ENCODE measurements at regions not wholly inside any gene's neighbourhood (a gene's known extent, or its start where the extent isn't known, plus 50 kb on each side); places are given as distances from the start of the nearest gene placed in this dataset.

GRCh38 chr7:15086131-15086611, 183.6 kb upstream of the DGKB start (continued):
- TF ChIP-seq SKIL (CRISPR knock-in tag; IDR thresholded peaks at IDR 0.05; ENCODE audit: borderline replicate concordance) (no peak), ZNF124 (CRISPR knock-in tag; IDR thresholded peaks at IDR 0.05) (no peak), ELF3 (CRISPR knock-in tag; IDR thresholded peaks at IDR 0.05) (no peak)

GRCh38 chr7:15085366-15085765, 182.8 kb upstream of the DGKB start:
- CTCF ChIA-PET (ENCODE audit: low intra/inter-chr PET ratio, low total read pairs): no interaction called here
- H3K36me3 ChIP-seq (replicated peaks in 1 of 2; ENCODE audit: control insufficient read depth in 1 of 2, insufficient read depth in 2 of 2, low read length in 2 of 2): no peaks in the 10 kb centered on the region
- H3K9me3 ChIP-seq (ENCODE audit: low read length): no peaks in the 10 kb centered on the region
- H3K4me2 ChIP-seq (ENCODE audit: low read depth, low read length): no peak overlapping the region
- no peaks in the 10 kb centered on the region for H3K79me2 ChIP-seq (ENCODE audit: insufficient read depth, low read length)
- H3K9ac ChIP-seq (ENCODE audit: insufficient read depth, low read depth, low read length): no peak overlapping the region
- POLR2A ChIA-PET: no interaction called here
- no peaks in the 10 kb centered on the region for H4K20me1 ChIP-seq (ENCODE audit: insufficient read depth, low read length)
- in situ Hi-C loops (cut with HindIII; ENCODE audit: extremely low pct_ligation_motif_present, low pct_unique_long_range_greater_than_20kb): no loop called here
- no peak overlapping the region for H3K27ac ChIP-seq (ENCODE audit: extremely low read length, insufficient read depth, low read length)
- no peak overlapping the region for H3K4me3 ChIP-seq (replicated peaks in 1 of 3; ENCODE audit: insufficient read depth in 1 of 3, low read depth in 2 of 3, low read length in 3 of 3)
- DNase-seq (ENCODE audit: low spot score) (no peak), ATAC-seq (no peak), FAIRE-seq (no peak)
- H2AFZ ChIP-seq (ENCODE audit: low read length): no peak overlapping the region
- TF ChIP-seq SIX1 (CRISPR knock-in tag; IDR thresholded peaks at IDR 0.05; ENCODE audit: borderline replicate concordance): no peak
- no peak for TF ChIP-seq TIGD3 (CRISPR knock-in tag; IDR thresholded peaks at IDR 0.05; ENCODE audit: borderline replicate concordance)
- TF ChIP-seq FOXJ3 (CRISPR knock-in tag; IDR thresholded peaks at IDR 0.05; ENCODE audit: borderline replicate concordance): no peak
- TF ChIP-seq MED13 (CRISPR knock-in tag; IDR thresholded peaks at IDR 0.05): no peak
- no peak for TF ChIP-seq EEA1 (CRISPR knock-in tag; IDR thresholded peaks at IDR 0.05; ENCODE audit: borderline replicate concordance)
- no peak for TF ChIP-seq ZNF574 (CRISPR knock-in tag; IDR thresholded peaks at IDR 0.05)
- TF ChIP-seq PAX8 (CRISPR knock-in tag; IDR thresholded peaks at IDR 0.05; ENCODE audit: borderline replicate concordance): no peak
- TF ChIP-seq UBTF (CRISPR knock-in tag; IDR thresholded peaks at IDR 0.05): no peak
- TF ChIP-seq REL (CRISPR knock-in tag; conservative IDR thresholded peaks at IDR 0.05): no peak
- TF ChIP-seq ZBTB8A (CRISPR knock-in tag; IDR thresholded peaks at IDR 0.05; ENCODE audit: borderline replicate concordance, low read depth): no peak
- no peak for TF ChIP-seq ZNF12 (CRISPR knock-in tag; IDR thresholded peaks at IDR 0.05)
- H3K27me3 ChIP-seq (ENCODE audit: control insufficient read depth in 1 of 2, insufficient read depth in 2 of 2, low read length in 2 of 2): no peaks in the 10 kb centered on the region
- no TSS peak for BruUV-seq (replicated peaks)
- intact Hi-C loops (cut with micrococcal nuclease; ENCODE audit: unreplicated experiment): no loop called here
- H3K4me1 ChIP-seq (ENCODE audit: insufficient read depth, low read length): no peaks in the 10 kb centered on the region

Data from HepG2 (cell line).